ENCODE measurements at regions not wholly inside any gene's neighbourhood (a gene's known extent, or its start where the extent isn't known, plus 50 kb on each side); places are given as distances from the start of the nearest gene placed in this dataset.

DNA sequence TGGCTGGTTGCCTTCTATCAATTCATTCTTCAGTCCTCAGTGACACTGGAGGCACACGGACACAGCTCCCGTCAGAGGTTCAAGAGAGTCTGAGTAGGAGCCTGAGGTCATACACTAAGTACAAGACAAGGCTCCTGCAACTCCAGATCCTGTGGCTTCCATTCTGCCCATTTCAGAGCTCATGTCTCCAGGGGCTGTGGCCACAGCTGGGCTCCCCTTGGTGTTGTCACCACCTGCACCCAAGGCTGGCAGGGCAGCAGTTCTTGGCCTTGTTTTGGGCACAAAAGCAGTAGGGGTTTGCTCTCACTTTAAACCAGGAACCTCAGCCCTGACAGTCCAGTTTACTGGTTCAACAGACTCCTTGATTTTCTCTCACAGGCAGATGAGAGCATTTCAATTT is 189.6 kb downstream of the ICE1 start:
- no peak for DNase-seq

DNA sequence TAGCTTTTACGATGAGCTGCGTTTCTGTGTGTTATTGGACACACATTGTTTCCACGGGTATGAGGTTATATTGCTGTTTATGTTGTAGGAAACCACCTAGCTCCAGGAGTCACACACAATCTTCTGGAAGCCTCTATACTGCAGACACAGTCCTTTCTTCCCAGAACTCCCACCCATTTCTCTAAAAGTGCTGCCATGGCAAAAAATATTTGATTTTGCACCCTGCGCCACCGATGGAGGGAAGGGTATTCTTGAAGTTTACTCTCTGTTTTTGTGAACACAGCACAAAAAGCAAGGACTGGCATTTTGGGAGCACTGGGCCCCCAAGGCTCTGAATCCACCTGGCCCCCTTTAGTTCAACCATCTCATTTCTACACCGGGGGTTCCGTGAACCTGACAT is 187.5 kb downstream of the ICE1 start:
- DNase-seq, result no peak

- DNase-seq, result no peak
Observed at GRCh38 chr5:5605170-5605764, 182.8 kb downstream of the ICE1 start.

DNA sequence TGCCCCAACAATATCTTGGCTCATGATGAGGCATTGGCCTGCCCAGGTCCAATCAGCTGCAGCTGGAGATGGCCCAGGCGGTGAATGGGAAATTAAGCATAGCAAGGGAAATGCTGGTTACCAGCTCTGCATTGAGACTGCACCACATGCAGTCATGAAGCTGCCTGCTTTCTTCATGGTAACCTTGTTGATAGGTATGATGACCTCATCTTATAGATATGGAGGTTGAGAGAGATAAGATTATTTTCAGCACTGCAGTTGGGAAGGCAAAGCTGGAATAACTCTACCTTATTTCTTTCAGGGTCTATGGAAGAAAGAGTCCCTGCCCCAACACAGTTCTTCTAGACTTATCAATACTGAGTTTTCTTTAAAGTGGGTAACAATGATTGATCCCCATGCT is 180.1 kb downstream of the ICE1 start:
- no peak for DNase-seq

DNA sequence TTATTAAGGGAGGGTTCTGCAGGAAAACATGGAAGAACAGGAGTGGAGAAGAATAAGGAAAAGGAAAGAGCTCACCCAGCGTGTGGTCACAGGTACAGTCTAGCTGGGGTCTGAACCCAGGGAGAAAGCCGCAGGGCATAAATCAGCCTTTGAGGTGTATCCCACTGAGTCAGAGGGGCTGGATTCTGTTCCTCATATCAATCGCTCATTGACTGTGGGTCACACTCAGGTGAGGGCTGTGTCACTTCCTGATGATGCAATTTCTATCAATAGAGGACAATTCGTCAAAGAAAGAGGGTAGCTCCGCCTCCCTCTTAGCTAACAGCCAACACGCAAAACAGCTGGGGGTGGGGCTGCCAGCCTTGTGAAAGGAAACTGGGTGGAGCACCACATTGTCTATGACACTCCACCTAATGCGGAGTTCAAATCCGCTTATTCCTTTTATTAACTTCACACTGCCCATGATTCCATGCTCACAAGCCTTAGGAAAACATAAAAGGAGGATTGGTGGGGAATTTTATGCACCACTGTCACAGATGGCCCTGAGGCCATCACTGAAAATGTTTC is 176.2 kb downstream of the ICE1 start:
- DNase-seq, result no peak

- no peak for DNase-seq
Observed at GRCh38 chr5:5593391-5593790, 170.9 kb downstream of the ICE1 start.

DNA sequence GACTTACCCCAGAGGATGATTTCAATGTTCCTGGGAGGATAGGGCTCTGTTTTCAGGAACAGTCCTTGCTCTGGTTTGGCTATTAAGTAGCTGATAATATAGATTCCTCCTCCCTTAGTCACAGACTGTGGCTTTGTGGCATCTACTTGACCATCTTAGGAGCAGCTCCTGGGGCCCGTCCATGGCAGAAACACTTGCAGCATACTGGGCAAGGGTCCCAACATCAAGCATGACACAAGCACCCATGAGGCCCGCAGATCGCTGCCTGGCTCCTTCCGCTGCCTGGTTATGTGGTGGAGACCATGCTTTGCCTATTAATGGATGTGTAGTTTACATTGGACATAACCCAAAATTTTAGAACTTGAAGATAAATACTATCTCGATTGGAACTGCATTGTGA is 170.1 kb downstream of the ICE1 start:
- no peak for DNase-seq

- no peak for DNase-seq
Observed at GRCh38 chr5:5591567-5591966, 169.1 kb downstream of the ICE1 start.

DNA sequence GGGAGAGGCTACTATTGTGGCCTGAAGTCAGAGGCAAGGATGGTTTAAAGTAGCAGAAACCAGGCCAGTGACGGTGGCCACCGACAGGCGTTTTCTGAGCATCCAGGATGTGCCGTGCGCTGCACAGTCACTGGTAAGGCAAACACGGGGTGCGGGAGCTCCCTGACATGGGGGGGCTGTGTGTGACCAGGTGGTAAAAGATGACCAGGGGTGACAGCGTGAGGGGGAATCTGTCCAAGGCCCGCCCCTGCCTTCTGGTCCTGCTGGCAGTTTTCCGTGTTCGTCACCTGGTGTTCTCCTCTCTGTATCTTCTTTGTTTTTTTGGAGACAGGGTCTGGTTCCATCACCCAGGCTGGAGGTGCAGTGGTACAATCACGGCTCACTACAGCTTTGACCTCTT is 167.4 kb downstream of the ICE1 start:
- DNase-seq, result no peak

DNA sequence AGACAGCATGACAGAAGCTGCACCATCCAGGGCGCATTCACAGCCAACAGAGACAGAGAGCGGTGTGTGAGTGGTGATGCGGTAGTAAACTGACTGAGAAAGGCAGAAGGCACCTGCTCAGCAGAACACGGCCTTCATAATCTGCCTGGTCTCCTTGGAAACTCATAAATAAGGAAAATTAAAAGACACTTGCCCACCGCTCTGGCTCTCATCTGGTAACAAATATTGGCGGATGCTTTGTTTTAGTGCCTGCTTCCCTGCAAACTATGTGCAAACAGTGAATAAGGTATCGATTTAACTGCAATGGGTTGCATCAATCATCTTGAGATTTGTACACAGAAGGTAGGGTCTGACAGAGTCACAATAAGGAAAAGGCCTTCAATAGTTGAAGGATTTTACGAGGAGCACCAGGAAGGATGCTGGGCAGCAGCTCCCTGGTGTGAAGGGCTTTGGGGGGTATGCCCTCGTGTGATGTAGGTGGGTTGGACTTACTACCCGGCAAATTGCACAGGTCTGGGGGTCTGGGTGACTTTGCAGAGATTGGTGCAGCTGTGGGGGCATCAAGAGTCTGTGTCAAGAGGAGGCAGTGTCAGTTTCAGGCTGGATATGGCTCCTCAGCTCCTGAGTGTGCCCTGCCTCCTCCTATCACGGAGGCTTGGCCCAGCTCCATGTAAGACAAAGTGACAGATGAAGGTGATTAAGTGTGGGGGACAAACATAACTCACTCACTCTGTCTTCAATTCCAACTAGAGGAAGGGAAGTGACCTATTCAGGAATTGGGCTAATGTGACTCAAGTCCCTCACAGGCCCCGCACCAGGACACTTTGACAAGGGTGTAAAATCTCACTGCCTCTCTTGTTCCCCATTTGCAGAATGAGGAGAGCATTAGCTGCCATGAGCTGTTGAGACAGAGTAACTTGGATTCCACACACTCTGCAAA is 166.7 kb downstream of the ICE1 start:
- DNase-seq, result no peak

DNA sequence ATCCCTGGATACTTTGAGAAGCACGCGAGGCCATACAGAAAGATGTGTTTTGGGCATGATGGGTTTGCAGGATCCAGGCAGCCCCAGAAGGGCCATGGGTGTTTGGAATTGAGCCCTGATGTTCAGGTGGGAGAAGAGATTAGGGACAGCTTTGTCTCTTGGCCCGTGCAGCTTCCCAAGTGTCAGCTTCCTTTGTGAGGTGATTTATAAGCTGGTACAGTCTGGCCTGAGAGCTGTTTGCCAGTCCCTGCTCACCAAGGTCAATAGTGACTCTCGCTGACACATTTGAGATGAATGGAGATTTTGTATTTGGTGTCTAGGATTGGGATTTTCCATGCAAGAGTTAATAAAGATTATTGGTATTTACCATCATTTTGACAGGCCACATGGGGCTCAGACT is 165.9 kb downstream of the ICE1 start:
- DNase-seq, result no peak

DNA sequence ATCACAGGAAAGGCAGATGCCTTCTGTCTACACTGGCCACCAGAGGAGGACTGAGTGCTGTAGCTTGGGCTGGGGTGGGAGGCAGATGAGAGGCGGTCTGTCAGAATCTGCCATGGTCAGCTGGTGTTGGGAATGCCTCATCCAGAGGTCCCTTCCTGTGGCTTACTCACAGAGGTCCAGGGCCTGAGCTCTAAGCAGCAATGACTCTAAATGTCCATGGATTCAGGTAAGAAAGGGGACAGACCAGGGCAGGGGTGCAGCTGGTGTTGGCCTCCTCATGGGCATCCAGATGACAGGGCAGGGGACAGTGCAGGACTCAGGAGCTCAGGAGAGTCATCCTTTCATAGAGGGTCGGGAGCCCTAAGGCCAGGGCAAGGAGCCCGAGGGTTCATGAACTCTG is 165.0 kb downstream of the ICE1 start:
- DNase-seq, result no peak

DNA sequence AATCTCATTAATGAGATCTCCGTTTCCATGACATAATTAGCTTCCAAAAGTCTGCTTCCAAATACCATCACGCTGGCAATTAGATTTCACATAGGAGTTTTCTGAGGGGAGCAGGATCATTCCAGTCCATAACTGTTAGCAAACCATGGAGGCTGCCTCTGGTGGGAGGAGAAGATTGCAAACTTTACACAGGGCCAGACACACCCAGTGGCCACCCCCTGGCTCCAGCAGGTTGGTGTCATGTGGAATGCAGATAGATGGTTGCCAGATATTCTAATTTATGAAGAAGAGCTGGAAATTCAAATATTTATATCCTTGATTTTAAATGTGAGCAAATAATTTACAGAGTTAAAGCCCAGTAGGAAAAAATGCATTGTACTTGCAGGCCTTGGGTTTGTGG is 164.2 kb downstream of the ICE1 start:
- DNase-seq, result no peak

DNA sequence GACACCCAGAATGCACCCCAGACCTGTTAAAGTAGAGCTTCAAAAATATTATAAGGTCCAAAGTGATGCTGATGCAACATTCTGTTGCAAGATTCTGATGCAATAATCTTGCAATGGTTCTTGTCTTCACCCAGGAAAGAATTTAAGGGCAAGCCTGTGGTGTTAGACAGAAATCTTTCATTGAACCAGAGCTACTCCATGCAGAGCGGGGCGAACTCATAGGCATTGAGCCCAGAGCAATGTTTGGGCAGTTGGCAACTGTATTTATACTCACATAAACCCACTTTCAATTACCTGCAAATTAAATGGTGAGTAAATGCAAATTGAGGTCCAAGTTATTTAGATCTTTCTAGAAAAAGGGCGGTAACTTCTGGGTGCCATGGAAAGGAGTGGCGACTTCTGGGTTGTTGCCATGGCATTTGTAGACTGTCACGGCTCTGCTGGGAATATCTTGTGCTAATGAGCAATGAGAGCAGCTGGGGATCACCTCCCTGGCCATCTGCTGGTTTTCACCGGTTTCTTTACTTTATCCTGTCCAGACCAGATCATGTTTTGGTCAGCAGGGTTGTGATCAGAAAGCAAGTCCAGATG is 163.4 kb downstream of the ICE1 start:
- no peak for DNase-seq

- DNase-seq, result no peak
Observed at GRCh38 chr5:5584751-5585150, 162.3 kb downstream of the ICE1 start.

DNA sequence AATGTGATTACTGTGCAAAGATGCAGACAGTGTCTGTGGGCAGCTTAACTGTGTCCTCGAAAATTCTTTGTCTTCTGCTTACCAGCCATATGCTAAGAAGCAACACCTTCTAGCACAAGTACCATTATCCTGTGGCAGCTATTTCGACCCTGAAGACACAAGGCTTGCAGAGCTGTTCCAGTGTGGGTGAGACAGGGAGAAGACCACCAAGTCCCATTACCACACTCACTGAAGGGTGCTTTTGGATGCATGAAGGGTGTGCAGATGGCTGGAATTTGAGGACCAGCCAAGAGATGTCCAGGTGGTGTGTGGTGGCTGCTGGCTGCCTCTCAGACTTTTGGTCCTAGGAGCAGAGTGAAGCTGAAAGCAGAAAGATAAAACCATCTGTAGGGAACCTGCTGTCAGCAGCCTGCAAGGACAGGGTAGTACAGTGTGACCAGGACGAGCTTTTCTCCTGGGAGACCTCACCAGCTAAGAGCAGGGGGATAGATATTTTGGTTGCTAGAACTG is 161.8 kb downstream of the ICE1 start:
- no peak for DNase-seq

GRCh38 chr5:5583832-5584231 is 161.4 kb downstream of the ICE1 start:
- no peak for DNase-seq

- DNase-seq, result no peak
Observed at GRCh38 chr5:5583023-5583765, 160.7 kb downstream of the ICE1 start.

DNA sequence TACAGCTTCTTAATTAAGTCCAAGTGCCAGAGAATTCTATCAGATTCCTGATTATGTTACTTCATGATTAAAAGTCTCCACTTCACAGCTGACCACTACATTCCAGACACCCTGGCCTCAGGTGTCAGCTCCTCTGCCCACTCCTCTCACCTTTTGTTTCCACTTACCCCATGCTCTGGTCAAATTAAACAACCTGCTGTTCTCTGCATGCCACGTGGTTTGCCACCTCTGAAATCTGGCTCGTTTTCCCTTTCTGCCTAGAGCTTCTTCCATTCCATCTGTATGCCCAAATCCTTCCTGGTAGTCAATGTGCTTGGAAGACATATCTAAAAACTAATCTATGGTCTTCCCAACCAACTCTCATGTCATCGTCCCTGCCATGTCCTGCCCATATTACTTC is 158.6 kb downstream of the ICE1 start:
- no peak for DNase-seq

- no peak for DNase-seq
Observed at GRCh38 chr5:5576744-5577143, 154.3 kb downstream of the ICE1 start.

DNA sequence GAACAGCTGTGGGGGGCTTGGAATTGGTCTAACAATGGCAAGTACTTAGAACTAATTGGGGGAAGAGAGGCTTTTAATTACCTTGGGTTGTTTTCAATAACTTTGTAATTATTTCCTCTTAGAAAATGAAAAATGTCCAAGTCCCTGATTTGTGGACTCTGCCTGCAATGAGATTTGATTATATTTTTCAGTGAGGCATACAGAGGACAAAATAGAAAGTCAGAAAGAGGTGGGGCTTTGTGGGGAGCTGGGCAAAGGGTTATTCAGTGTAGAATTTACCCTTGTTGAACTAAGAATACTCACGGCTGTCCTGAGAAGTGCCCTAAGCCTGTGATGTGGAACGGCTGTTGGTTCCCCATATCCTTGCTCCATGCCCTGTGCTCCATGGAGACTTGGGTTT is 153.0 kb downstream of the ICE1 start:
- no peak for DNase-seq

DNA sequence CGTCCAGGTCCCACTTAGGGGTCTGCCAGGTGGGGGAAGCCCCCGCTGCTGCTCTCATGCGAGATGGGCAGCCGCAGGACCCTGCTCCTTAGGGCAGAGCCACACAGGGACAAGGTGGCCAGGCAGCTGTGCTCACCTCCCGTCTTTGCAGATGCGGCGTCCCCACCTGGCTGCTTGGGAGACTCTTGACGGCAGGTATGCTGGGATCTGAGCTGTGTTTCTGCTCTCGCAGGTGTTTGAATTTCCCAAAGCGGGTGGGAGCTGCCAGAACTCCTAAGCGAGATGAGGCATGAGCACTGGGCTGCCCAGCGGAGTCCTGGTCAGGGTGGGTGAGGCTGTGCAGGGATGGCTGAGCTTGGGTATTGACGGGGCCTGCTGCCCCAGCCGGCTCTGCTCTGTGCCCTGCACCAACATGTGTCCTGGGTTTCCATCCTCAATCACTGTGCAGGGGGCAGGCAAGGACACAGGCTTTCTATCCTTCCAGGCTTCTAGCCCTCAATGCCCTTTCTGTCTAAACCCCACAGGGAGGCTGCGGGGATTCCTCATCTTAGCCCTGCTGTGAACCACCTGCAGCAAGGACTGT is 151.4 kb downstream of the ICE1 start:
- DNase-seq, result no peak
